ENCODE measurements at regions not wholly inside any gene's neighbourhood (a gene's known extent, or its start where the extent isn't known, plus 50 kb on each side); places are given as distances from the start of the nearest gene placed in this dataset.

GRCh38 chr7:49522111-49522510 is 251.3 kb upstream of the VWC2 start:
- Histone ChIP-seq H3K9me3 (ENCODE audit: control insufficient read depth in 1 of 2, insufficient read depth in 1 of 2, low read length in 2 of 2) (peaks cover 0 to 3% of the 10 kb centered on the region in 2 experiments), H3K27ac (ENCODE audit: low read depth in 1 of 2, low read length in 2 of 2) (no peak overlapping the region), H3K36me3 (ENCODE audit: insufficient read depth, low read length) (no peaks in the 10 kb centered on the region), H3K27me3 (ENCODE audit: control insufficient read depth in 1 of 2, insufficient read depth in 2 of 2, low read length in 2 of 2) (no peaks in the 10 kb centered on the region), H3K4me1 (ENCODE audit: insufficient read depth, low read length) (no peaks in the 10 kb centered on the region), H3K4me3 (ENCODE audit: low read length) (no peak overlapping the region)
- ChIA-PET POLR2A (no interaction called here), CTCF (no interaction called here)
- Mint-ChIP-seq H3K4me3 (no peak overlapping the region), H3K4me1 (ENCODE audit: low read depth) (no peaks in the 10 kb centered on the region), H3K36me3 (ENCODE audit: low read depth) (no peaks in the 10 kb centered on the region), H3K9me3 (peaks cover 8% of the 10 kb centered on the region), H3K27ac (no peak overlapping the region), H3K27me3 (no peaks in the 10 kb centered on the region)
- ATAC-seq (ENCODE audit: poor library complexity) = no peak
- no peak for TF ChIP-seq CTCF (IDR thresholded peaks at IDR 0.05)
- intact Hi-C loops (cut with DNase I, micrococcal nuclease) = no loop called here
- DNase-seq = no peak

GRCh38 chr7:49523870-49524269 is 249.6 kb upstream of the VWC2 start:
- Histone ChIP-seq H3K36me3 (ENCODE audit: insufficient read depth, low read length) (no peaks in the 10 kb centered on the region), H3K9me3 (ENCODE audit: control insufficient read depth in 1 of 2, insufficient read depth in 1 of 2, low read length in 2 of 2) (peaks cover 0 to 3% of the 10 kb centered on the region in 2 experiments), H3K4me1 (ENCODE audit: insufficient read depth, low read length) (no peaks in the 10 kb centered on the region), H3K27ac (ENCODE audit: low read depth in 1 of 2, low read length in 2 of 2) (no peak overlapping the region), H3K27me3 (ENCODE audit: control insufficient read depth in 1 of 2, insufficient read depth in 2 of 2, low read length in 2 of 2) (no peaks in the 10 kb centered on the region), H3K4me3 (ENCODE audit: low read length) (no peak overlapping the region)
- Mint-ChIP-seq H3K4me3 (no peak overlapping the region), H3K4me1 (ENCODE audit: low read depth) (no peaks in the 10 kb centered on the region), H3K27ac (no peak overlapping the region), H3K36me3 (ENCODE audit: low read depth) (no peaks in the 10 kb centered on the region), H3K9me3 (peaks cover 10% of the 10 kb centered on the region), H3K27me3 (no peaks in the 10 kb centered on the region)
- TF ChIP-seq CTCF (IDR thresholded peaks at IDR 0.05) = no peak
- ATAC-seq (ENCODE audit: poor library complexity) = no peak
- ChIA-PET POLR2A (no interaction called here), CTCF (no interaction called here)
- intact Hi-C loops (cut with DNase I, micrococcal nuclease) = no loop called here
- no peak for DNase-seq

DNA sequence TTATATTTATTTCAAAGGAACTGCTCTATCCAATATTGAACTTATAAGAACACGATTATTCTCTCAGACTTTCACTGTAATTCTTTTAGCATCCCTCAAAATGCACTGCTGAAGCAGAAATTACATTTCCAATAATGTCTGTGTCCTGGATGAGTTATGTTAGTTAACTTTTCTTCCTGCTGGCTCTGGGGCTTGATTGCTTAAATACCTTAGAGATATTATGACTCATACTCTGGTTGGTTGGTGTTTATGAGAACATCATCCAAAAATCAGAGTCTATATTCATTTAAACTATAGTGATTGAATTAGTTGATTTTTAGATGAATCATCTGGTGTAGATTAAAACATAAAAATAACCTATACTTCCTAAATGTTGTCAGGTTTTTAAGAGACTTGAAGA is 246.3 kb upstream of the VWC2 start:
- no peak for TF ChIP-seq CTCF (IDR thresholded peaks at IDR 0.05)
- no peaks in the 10 kb centered on the region for H3K27me3 Mint-ChIP-seq
- H3K4me3 Mint-ChIP-seq = no peak overlapping the region
- ChIA-PET POLR2A (no interaction called here), CTCF (no interaction called here)
- ATAC-seq (ENCODE audit: poor library complexity) (no peak), DNase-seq (no peak)
- no peak overlapping the region for H3K27ac ChIP-seq (ENCODE audit: low read depth in 1 of 2, low read length in 2 of 2)
- no peaks in the 10 kb centered on the region for H3K36me3 Mint-ChIP-seq (ENCODE audit: low read depth)
- H3K9me3 Mint-ChIP-seq = peaks cover 10% of the 10 kb centered on the region
- H3K4me1 ChIP-seq (ENCODE audit: insufficient read depth, low read length) = no peaks in the 10 kb centered on the region
- no peaks in the 10 kb centered on the region for H3K4me1 Mint-ChIP-seq (ENCODE audit: low read depth)
- intact Hi-C loops (cut with DNase I, micrococcal nuclease) = no loop called here
- no peaks in the 10 kb centered on the region for H3K27me3 ChIP-seq (ENCODE audit: control insufficient read depth in 1 of 2, insufficient read depth in 2 of 2, low read length in 2 of 2)
- no peak overlapping the region for H3K4me3 ChIP-seq (ENCODE audit: low read length)
- peaks cover 0 to 3% of the 10 kb centered on the region in 2 experiments for H3K9me3 ChIP-seq (ENCODE audit: control insufficient read depth in 1 of 2, insufficient read depth in 1 of 2, low read length in 2 of 2)
- H3K27ac Mint-ChIP-seq = no peak overlapping the region
- H3K36me3 ChIP-seq (ENCODE audit: insufficient read depth, low read length) = no peaks in the 10 kb centered on the region
